Suprapubic skin (tissue), 3 donors: ENCODE measurements at regions not wholly inside any gene's neighbourhood (a gene's known extent, or its start where the extent isn't known, plus 50 kb on each side); places are given as distances from the start of the nearest gene placed in this dataset.

ENCODE experiments used
- POLR2A ChIP-seq, 2 donors: fragments of 450-650 bp; IDR thresholded peaks; one replicate each; pipeline ENCODE4 v1.6.1; 2017; ENCODE audit warnings: antibody characterized with exemption in 2 of 2, mild to moderate bottlenecking in 2 of 2, moderate library complexity in 2 of 2
- TF ChIP-seq, protein P1 (sequence below), 2 donors: fragments of 200-600 bp in 1 of 2; fragments of 450-650 bp in 1 of 2; sonication (generic) in 1 of 2; IDR thresholded peaks; one replicate each; pipeline ENCODE4 v1.5.1; 2016 to 2019; ENCODE audit warnings: antibody characterized with exemption in 2 of 2, mild to moderate bottlenecking in 1 of 2, moderate library complexity in 1 of 2

DNA sequence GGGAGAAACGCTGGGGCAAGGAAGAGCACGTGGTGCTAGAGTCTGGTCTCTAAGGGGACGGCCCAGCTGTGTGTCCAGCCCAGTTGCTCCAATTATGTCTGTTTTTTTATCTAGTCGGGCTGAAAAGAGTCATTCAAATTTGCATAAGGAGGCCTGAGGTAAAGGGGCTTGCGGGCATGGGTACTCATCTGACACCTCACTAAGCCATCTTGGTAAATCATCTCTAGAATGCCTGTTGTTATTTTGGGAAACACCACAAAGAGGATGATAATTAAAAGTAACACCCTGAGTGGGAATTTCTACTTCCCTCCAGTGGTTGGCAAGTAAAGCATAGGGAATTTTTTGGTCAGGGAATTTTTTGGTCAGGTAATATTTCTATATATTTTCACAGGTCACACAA is 196.1 kb upstream of the ALG10B start:
- TF ChIP-seq, protein P1, sequence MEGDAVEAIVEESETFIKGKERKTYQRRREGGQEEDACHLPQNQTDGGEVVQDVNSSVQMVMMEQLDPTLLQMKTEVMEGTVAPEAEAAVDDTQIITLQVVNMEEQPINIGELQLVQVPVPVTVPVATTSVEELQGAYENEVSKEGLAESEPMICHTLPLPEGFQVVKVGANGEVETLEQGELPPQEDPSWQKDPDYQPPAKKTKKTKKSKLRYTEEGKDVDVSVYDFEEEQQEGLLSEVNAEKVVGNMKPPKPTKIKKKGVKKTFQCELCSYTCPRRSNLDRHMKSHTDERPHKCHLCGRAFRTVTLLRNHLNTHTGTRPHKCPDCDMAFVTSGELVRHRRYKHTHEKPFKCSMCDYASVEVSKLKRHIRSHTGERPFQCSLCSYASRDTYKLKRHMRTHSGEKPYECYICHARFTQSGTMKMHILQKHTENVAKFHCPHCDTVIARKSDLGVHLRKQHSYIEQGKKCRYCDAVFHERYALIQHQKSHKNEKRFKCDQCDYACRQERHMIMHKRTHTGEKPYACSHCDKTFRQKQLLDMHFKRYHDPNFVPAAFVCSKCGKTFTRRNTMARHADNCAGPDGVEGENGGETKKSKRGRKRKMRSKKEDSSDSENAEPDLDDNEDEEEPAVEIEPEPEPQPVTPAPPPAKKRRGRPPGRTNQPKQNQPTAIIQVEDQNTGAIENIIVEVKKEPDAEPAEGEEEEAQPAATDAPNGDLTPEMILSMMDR (IDR thresholded peaks at IDR 0.05) = no peak
- TF ChIP-seq POLR2A (IDR thresholded peaks at IDR 0.05) = no peak
